HEK293T (cell line): ENCODE measurements at regions not wholly inside any gene's neighbourhood (a gene's known extent, or its start where the extent isn't known, plus 50 kb on each side); places are given as distances from the start of the nearest gene placed in this dataset.
"Not testable (repeated sequence)": the region's sequence is repeated elsewhere in the genome, so short reads cannot be mapped to it uniquely, and the experiment has no call there.

ENCODE experiments used
- CTCF ChIA-PET: fragments of 350-600 bp; formaldehyde crosslinking; extraction: SDS; loops from one replicate; lab custom pipeline; 2021; ENCODE audit warnings: antibody characterized with exemption, inconsistent platforms; lab: Yijun Ruan, JAX
- POLR2A ChIA-PET: fragments of 350-600 bp; formaldehyde crosslinking; extraction: SDS; loops from one replicate; lab custom pipeline; 2020; ENCODE audit warnings: antibody characterized with exemption, inconsistent platforms; lab: Yijun Ruan, JAX
- DNase-seq: peaks from one replicate; pipeline ENCODE4 v3.0.0; 2012; ENCODE audit warnings: mixed read lengths; ENCODE audit errors: extremely low spot score
- ARNT ChIP-seq: fragments of 450-650 bp; IDR thresholded peaks from 2 replicates; pipeline ENCODE4 v1.6.1; 2017; ENCODE audit warnings: mild to moderate bottlenecking
- BHLHE40 ChIP-seq: fragments of 450-650 bp; IDR thresholded peaks from 2 replicates; pipeline ENCODE4 v1.6.1; 2016; ENCODE audit warnings: mild to moderate bottlenecking, moderate library complexity, borderline replicate concordance
- CTBP1 ChIP-seq: fragments of 450-650 bp; IDR thresholded peaks from 2 replicates; pipeline ENCODE4 v1.6.1; 2016; ENCODE audit warnings: borderline replicate concordance
- ELF4 ChIP-seq: fragments of 450-650 bp; IDR thresholded peaks from 2 replicates; pipeline ENCODE4 v1.6.1; 2017; ENCODE audit warnings: antibody characterized with exemption
- FOXA1 ChIP-seq: fragments of 450-650 bp; IDR thresholded peaks from 2 replicates; pipeline ENCODE4 v1.6.1; 2016; ENCODE audit warnings: mild to moderate bottlenecking
- FOXK2 ChIP-seq: fragments of 450-650 bp; IDR thresholded peaks from 2 replicates; pipeline ENCODE4 v1.6.1; 2016; ENCODE audit warnings: mild to moderate bottlenecking
- FOXM1 ChIP-seq: fragments of 450-650 bp; IDR thresholded peaks from 2 replicates; pipeline ENCODE4 v1.6.1; 2017; ENCODE audit warnings: mild to moderate bottlenecking, borderline replicate concordance
- HDGF ChIP-seq: fragments of 450-650 bp; IDR thresholded peaks from 2 replicates; pipeline ENCODE4 v1.6.1; 2017; ENCODE audit warnings: antibody characterized with exemption, borderline replicate concordance
- L3MBTL2 ChIP-seq: fragments of 450-650 bp; conservative IDR thresholded peaks from 2 replicates; pipeline ENCODE4 v1.6.1; 2016; ENCODE audit warnings: mild to moderate bottlenecking
- LEF1 ChIP-seq: fragments of 450-650 bp; IDR thresholded peaks from 2 replicates; pipeline ENCODE4 v1.6.1; 2017; ENCODE audit warnings: mild to moderate bottlenecking, borderline replicate concordance
- NFRKB ChIP-seq: fragments of 450-650 bp; IDR thresholded peaks from 2 replicates; pipeline ENCODE4 v1.6.1; 2016; ENCODE audit warnings: mild to moderate bottlenecking, moderate library complexity
- PKNOX1 ChIP-seq: fragments of 450-650 bp; IDR thresholded peaks from 2 replicates; pipeline ENCODE4 v1.6.1; 2016
- SP1 ChIP-seq: fragments of 450-650 bp; IDR thresholded peaks from 2 replicates; pipeline ENCODE4 v1.6.1; 2017
- SUZ12 ChIP-seq: fragments of 450-650 bp; IDR thresholded peaks from 2 replicates; pipeline ENCODE4 v1.6.1; 2016; ENCODE audit warnings: mild to moderate bottlenecking
- TARDBP ChIP-seq: fragments of 450-650 bp; IDR thresholded peaks from 2 replicates; pipeline ENCODE4 v1.6.1; 2016
- ZNF384 ChIP-seq: fragments of 450-650 bp; IDR thresholded peaks from 2 replicates; pipeline ENCODE4 v1.6.1; 2016

- CTCF ChIA-PET, result no interaction called here
- TF ChIP-seq PKNOX1, result no peak
- TF ChIP-seq TARDBP, result no peak
- no peak for TF ChIP-seq NFRKB
- no peak for TF ChIP-seq LEF1
- no peak for TF ChIP-seq ZNF384
- no peak for TF ChIP-seq BHLHE40
- TF ChIP-seq HDGF, result no peak
- no peak for TF ChIP-seq FOXA1
- no peak for TF ChIP-seq FOXK2
- no peak for TF ChIP-seq SP1
- no peak for TF ChIP-seq ELF4
- TF ChIP-seq L3MBTL2, result no peak
- POLR2A ChIA-PET, result no interaction called here
- DNase-seq, result no peak
These were observed 1198.5 kb downstream of the FSCB start for GRCh38 chr14:43308421-43309110.

- CTCF ChIA-PET, result no interaction called here
- no peak for DNase-seq
- TF ChIP-seq SP1 (no peak), CTBP1 (no peak), SUZ12 (no peak), LEF1 (no peak), ELF4 (no peak), BHLHE40 (no peak), FOXM1 (no peak)
- POLR2A ChIA-PET, result no interaction called here
These were observed 1199.2 kb downstream of the FSCB start for GRCh38 chr14:43307836-43308235.

- POLR2A ChIA-PET, result no interaction called here
- no peak for DNase-seq
- CTCF ChIA-PET, result no interaction called here
- TF ChIP-seq ELF4 (no peak), FOXM1 (no peak), HDGF (no peak), FOXK2 (no peak), ZNF384 (no peak), SUZ12 (no peak), FOXA1 (no peak), ARNT (no peak), NFRKB (no peak)
These were observed 1201.0 kb downstream of the FSCB start for GRCh38 chr14:43306053-43306452.

GRCh38 chr14:43297794-43298193 lies 1209.3 kb downstream of the FSCB start:
- ChIA-PET CTCF (no interaction called here), POLR2A (no interaction called here)
- no peak for DNase-seq
- TF ChIP-seq SP1, result no peak
- no peak for TF ChIP-seq ELF4
- TF ChIP-seq ZNF384, result no peak
- TF ChIP-seq TARDBP, result no peak
- TF ChIP-seq L3MBTL2, result no peak
- no peak for TF ChIP-seq FOXA1
- no peak for TF ChIP-seq ARNT
- TF ChIP-seq NFRKB, result no peak
- TF ChIP-seq FOXM1, result no peak
- TF ChIP-seq FOXK2, result no peak
- TF ChIP-seq SUZ12, result no peak
- TF ChIP-seq BHLHE40, result no peak
- TF ChIP-seq HDGF, result no peak
- no peak for TF ChIP-seq CTBP1
- no peak for TF ChIP-seq LEF1
- no peak for TF ChIP-seq PKNOX1

- POLR2A ChIA-PET, CTCF ChIA-PET, DNase-seq: not testable (repeated sequence)
These were observed 1211.0 kb downstream of the FSCB start for GRCh38 chr14:43296061-43296460.

GRCh38 chr14:43285575-43285974 lies 1221.5 kb downstream of the FSCB start:
- TF ChIP-seq CTBP1 (no peak), SUZ12 (no peak), L3MBTL2 (no peak), SP1 (no peak), BHLHE40 (no peak)
- CTCF ChIA-PET, result no interaction called here
- DNase-seq, result no peak
- POLR2A ChIA-PET, result no interaction called here

- POLR2A ChIA-PET, result no interaction called here
- CTCF ChIA-PET, result no interaction called here
These were observed 1247.0 kb downstream of the FSCB start for GRCh38 chr14:43260056-43260455.

More at GRCh38 chr14:43260056-43260455, 1247.0 kb downstream of the FSCB start:
- DNase-seq, result no peak
- no peak for TF ChIP-seq NFRKB
- no peak for TF ChIP-seq FOXK2
- no peak for TF ChIP-seq FOXM1
- TF ChIP-seq ARNT, result no peak
- no peak for TF ChIP-seq PKNOX1
- no peak for TF ChIP-seq CTBP1
- no peak for TF ChIP-seq SP1
- TF ChIP-seq HDGF, result no peak
- TF ChIP-seq LEF1, result no peak
- TF ChIP-seq L3MBTL2, result no peak
- TF ChIP-seq FOXA1, result no peak
